Stimulated activated naive CD4-positive, alpha-beta T cell (primary cell): ENCODE measurements at regions not wholly inside any gene's neighbourhood (a gene's known extent, or its start where the extent isn't known, plus 50 kb on each side); places are given as distances from the start of the nearest gene placed in this dataset.
"Not testable (repeated sequence)": the region's sequence is repeated elsewhere in the genome, so short reads cannot be mapped to it uniquely, and the experiment has no call there.

Experiments used
- DNase-seq, 6 experiments: peaks; one replicate each; lab custom pipeline; 2025; lab: John Stamatoyannopoulos, UW

DNA sequence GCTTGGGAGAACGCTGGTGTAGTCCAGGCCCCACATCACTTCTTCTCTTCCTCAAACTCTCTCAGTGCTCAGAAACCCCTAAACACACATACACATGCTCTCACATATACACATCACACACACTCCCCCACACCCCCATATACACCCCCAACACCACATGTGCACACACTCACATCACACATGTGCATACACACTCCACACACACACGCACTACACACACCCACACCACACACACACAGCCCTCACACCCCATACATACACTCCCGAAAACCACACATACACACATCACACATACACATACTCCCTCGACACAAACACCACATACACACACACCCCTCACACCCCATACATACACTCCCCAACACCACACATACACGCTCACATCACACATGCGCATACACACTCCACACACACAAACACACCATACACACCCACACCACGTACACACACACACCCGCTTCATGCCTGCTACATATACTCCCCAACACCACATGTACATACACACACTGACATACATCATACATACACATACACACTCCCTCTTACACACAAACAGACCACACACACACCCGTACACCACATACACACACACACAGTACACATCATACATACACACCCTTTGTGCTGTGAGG is 110.3 kb upstream of the TMEM170B start:
- DNase-seq: no peak

GRCh38 chr6:11426571-11426970 is 111.0 kb upstream of the TMEM170B start:
- no peak for DNase-seq

DNA sequence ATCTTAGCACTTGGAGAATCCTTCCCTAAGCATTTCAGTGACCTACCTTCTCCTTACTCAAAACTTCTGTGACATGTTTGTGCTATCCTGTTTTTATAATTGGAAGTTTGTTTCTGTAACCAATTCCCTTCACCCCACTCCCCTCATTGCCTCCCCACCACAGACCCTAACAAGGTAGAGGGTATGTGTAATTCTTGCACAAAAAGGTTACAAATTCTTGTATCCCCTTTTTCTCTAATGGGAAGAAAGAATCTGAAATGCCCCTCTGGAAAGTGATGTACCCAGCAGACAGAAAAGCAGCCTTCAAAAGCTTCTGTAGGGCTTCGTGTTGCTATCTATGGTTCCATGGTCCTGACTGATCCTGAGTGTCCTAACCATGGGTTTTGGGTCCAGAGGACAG is 111.7 kb upstream of the TMEM170B start:
- DNase-seq: no peak

DNA sequence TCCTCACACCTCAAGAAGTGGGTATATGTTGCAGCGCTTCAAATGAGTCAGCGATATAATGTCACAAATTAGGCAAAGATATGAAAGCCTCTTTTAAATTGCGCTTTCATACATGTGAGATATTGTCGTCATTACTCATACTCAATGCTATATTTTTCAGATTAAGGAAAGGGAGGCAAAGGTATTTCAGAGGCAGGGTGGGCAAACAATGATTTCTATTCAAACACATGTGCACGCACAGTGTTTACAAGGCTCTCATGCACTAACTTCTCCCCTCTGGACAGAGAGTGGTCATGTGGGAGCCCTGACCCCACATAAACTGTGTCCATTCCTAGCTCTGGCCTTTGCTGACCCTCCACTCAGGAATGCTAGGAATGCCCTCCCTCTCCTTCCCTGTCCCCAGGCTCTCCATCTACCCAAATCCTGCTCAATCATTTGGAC is 112.1 kb upstream of the TMEM170B start:
- no peak for DNase-seq

- DNase-seq: no peak
Observed at GRCh38 chr6:11424395-11425034, 113.0 kb upstream of the TMEM170B start.

DNA sequence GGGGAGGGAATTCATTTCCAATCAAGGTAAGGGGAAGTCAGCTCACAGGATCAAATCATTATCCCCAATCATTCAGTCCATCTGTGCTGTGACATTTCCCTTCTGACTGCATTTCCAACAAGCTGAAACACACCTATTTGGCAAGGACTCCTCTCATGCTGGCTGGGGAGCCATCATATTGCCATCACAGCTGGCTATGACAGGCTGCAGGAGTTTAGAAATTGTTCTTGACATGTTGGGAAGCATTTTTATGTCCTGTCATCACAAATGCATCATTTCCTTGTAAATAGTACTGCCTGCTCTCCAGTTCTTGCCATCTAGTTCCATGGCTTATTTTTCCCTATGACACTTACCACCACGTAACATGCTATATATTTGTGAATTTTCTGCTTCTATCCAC is 113.9 kb upstream of the TMEM170B start:
- no peak for DNase-seq

GRCh38 chr6:11423072-11423471 is 114.5 kb upstream of the TMEM170B start:
- DNase-seq: no peak

DNA sequence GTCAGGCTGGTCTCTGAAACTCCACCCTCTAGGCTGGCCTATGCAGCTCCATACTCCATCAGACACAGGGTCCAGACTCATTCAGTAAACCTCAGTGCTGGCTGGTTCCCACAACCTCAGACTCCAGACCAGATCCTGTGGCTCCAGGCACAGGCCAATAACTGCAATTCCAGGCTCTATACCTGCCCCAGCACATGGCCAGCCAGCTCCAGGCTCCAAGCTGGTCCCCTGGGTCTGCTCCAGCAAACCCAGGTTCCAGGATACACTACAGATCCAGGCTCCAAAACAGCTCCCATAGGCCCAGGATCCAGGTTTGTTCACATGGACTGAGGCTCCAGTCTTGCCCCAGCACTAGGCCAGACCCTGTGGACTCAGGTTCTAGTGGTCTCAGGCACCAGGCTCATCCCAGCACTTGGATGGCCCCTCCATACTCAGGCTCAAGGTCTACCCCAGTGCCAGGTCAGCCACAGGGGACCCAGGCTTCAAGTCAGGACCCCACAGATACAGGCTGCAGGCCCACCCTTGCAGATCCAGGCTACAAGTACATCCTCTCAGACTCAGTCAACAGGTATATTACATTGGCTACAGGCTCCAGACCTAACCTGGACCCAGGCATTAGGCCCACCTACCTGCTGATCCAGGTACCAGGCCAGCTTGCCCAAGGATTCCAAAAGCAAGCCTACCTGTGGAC is 117.6 kb upstream of the TMEM170B start:
- DNase-seq: no peak

- no peak for DNase-seq
Observed at GRCh38 chr6:11418290-11418905, 119.2 kb upstream of the TMEM170B start.

DNA sequence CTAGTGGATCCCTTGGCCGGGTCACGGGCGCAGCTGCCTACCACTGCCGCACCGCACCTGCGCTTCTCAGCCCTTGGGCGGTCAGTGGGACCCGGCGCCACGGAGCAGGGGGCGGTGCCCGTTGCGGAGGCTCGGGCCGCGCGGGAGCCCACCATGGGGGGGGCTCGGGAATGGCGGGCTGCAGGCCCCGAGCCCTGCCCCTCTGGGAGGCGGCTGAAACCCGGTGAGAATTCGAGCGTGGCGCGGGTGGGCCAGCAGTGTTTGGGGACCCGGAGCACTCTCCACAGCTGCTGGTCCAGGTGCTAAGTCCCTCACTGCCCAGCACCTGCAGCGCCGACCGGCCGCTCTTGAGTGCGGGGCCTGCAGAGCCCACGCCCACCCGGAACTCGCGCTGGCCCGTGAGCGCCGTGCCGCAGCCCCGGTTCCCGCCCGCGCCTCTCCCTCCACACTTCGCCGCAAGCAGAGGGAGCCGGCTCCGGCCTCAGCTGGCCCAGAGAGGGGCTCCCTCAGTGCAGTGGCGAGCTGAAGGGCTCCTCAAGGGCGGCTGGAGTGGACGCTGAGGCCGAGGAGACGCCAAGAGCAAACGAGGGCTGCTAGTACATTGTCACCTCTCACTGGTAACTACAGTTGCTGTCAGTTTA is 120.5 kb upstream of the TMEM170B start:
- no peak for DNase-seq

DNA sequence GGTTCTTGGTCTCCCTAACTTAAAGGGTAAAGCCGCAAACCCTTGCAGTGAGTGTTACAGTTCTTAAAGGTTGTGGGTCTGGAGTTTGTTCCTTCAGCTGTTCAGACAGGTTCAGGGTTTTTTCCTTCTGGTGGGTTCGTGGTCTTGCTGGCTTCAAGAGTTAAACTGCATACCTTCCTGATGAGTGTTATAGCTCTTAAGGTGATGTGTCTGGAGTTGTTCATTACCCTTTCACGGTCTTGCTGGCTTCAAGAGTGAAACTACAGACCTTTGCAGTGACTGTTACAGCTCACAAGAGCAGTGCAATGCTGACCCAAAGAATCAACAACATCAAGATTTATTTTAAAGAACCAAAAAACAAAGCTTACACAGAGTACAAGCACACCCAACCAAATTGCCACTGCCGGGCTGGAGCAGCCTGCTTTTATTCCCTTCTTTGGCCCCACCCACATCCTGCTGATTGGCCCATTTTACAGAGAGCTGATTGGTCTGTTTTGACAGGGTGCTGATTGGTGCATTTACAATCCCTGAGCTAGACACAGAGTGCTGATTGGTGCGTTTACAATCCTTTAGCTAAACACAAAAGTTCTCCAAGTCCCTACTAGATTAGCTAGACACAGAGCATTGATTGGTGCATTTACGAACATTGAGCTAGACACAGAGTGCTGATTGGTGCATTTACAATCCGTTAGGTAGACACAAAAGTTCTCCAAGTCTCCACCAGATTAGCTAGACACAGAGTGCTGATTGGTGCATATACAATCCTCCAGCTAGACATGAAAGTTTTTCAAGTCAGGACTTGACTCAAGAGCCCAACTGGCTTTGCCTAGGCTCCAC is 121.2 kb upstream of the TMEM170B start:
- DNase-seq: not testable (repeated sequence)

- DNase-seq: no peak
Observed at GRCh38 chr6:11415557-11415956, 122.0 kb upstream of the TMEM170B start.

- DNase-seq: peak in 2 of 6 experiments; percentile 11 to 14
Observed at GRCh38 chr6:11414176-11414963, 123.2 kb upstream of the TMEM170B start.

GRCh38 chr6:11413728-11414127 is 123.8 kb upstream of the TMEM170B start:
- DNase-seq: no peak

GRCh38 chr6:11413117-11413687 is 124.3 kb upstream of the TMEM170B start:
- no peak for DNase-seq

GRCh38 chr6:11412616-11413015 is 124.9 kb upstream of the TMEM170B start:
- no peak for DNase-seq

GRCh38 chr6:11412011-11412424 is 125.5 kb upstream of the TMEM170B start:
- DNase-seq: no peak

DNA sequence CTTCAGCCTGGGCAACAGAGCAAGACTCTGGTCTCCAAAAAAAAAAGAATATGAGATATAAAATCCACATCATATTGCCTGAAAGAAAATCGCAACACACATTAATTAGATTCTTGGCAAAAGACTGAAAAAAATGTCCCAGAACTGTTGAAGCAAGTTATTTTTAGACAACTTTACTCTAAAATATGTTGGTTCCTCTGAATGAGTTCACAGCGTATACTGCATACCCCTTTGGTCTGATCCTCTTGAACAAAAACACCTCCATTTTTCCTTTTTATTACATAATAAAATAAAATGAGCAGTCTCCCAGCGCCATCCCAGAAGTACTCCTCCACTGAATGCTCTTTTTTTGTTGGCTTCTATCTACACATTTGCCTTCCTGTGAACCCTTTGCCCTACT is 126.0 kb upstream of the TMEM170B start:
- DNase-seq: no peak

- no peak for DNase-seq
Observed at GRCh38 chr6:11410539-11411307, 126.8 kb upstream of the TMEM170B start.
